ENCODE measurements at regions not wholly inside any gene's neighbourhood (a gene's known extent, or its start where the extent isn't known, plus 50 kb on each side); places are given as distances from the start of the nearest gene placed in this dataset.
"Not testable (repeated sequence)": the region's sequence is repeated elsewhere in the genome, so short reads cannot be mapped to it uniquely, and the experiment has no call there.

DNA sequence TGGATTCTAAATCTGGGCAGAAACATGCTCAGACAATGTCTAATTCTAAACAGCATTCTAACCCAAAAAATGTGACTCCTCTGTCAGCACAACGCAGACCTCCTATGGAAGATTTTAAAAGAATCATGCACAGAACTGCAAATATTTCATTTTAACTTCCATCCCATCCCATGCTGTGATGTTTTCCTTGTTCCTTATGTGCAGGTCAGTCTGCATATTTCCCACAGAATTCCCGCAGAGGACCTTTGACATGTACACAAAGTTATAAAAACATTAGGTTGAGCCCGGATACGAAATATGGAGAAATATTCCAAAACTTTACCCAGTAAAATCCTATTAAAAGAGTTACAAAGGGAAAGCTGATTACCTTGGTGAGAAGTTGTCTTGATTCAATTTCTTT lies 467.1 kb upstream of the EPHA7 start:
- TF ChIP-seq, protein P1, sequence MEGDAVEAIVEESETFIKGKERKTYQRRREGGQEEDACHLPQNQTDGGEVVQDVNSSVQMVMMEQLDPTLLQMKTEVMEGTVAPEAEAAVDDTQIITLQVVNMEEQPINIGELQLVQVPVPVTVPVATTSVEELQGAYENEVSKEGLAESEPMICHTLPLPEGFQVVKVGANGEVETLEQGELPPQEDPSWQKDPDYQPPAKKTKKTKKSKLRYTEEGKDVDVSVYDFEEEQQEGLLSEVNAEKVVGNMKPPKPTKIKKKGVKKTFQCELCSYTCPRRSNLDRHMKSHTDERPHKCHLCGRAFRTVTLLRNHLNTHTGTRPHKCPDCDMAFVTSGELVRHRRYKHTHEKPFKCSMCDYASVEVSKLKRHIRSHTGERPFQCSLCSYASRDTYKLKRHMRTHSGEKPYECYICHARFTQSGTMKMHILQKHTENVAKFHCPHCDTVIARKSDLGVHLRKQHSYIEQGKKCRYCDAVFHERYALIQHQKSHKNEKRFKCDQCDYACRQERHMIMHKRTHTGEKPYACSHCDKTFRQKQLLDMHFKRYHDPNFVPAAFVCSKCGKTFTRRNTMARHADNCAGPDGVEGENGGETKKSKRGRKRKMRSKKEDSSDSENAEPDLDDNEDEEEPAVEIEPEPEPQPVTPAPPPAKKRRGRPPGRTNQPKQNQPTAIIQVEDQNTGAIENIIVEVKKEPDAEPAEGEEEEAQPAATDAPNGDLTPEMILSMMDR (IDR thresholded peaks at IDR 0.05; ENCODE audit: low read depth, low read length): no peak
- no peak overlapping the region for H3K4me3 ChIP-seq (ENCODE audit: low read depth, low read length)
- DNase-seq (ENCODE audit: low read depth, low spot score): peak; percentile 82
- in situ Hi-C loops (cut with HindIII; ENCODE audit: low sequenced_read_pairs): no loop called here

DNA sequence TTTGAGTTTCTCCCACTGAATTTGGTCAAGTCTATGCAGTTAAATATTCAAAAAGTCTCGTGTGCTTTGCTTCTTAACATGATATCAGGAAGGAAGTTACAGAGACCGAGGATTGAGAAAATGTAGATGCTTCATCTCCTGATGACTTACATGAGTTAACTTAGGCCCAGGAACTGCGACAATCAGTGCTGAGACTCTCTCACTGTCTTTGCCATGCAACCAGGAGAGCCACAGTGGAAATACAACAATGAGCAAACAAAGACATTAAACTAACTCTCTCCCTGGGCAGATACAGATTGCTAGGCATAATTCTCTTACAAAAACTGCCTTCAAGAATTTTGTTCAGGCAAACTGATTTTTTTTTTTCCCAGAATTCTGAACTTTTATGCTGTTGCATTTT lies 440.6 kb upstream of the EPHA7 start:
- TF ChIP-seq, protein P1 (IDR thresholded peaks at IDR 0.05; ENCODE audit: low read depth, low read length): no peak
- no peak for DNase-seq (ENCODE audit: low read depth, low spot score)
- no peak overlapping the region for H3K4me3 ChIP-seq (ENCODE audit: low read depth, low read length)
- in situ Hi-C loops (cut with HindIII; ENCODE audit: low sequenced_read_pairs): no loop called here

DNA sequence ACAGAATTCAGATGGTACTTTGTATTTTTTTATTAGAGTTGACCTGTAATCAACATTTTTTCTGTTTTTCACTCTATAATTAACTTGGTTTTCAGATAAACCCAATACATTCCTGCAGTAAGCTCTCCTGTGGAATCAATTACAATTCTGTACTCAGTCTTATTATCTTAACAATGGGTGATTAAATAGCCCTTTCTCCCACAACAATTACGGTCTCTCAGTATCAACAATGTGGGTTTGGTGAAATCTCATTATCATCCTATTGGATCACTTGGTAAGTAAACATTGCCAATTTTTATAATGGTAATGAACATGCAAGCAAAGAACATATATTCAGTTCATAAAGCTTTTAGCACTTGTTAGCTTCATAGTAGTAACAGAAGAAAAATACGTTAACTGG lies 438.9 kb upstream of the EPHA7 start:
- no peak overlapping the region for H3K4me3 ChIP-seq (ENCODE audit: low read depth, low read length)
- DNase-seq (ENCODE audit: low read depth, low spot score): no peak
- TF ChIP-seq, protein P1 (IDR thresholded peaks at IDR 0.05; ENCODE audit: low read depth, low read length): no peak
- in situ Hi-C loops (cut with HindIII; ENCODE audit: low sequenced_read_pairs): no loop called here

DNA sequence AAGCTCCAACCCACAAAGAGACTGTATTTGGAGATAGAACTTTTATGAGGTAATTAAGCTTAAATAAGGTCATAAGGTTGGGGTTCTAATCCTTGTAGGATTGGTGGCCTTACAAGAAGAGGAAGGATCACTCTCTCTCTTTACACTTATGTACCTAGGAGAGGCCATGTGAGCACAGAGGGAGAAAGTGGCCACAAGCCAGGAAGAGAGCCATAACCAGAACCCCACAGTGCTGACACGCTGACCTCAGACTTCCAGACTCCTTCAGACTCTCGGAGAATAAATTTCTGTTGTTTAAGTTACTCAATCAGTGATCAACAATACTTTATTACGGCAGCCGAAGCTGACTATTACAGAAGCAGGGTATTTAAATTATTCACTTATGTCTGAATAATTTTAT lies 430.5 kb upstream of the EPHA7 start:
- peak; percentile 46 for DNase-seq (ENCODE audit: low read depth, low spot score)
- TF ChIP-seq, protein P1 (IDR thresholded peaks at IDR 0.05; ENCODE audit: low read depth, low read length): no peak
- in situ Hi-C loops (cut with HindIII; ENCODE audit: low sequenced_read_pairs): no loop called here
- H3K4me3 ChIP-seq (ENCODE audit: low read depth, low read length): no peak overlapping the region

DNA sequence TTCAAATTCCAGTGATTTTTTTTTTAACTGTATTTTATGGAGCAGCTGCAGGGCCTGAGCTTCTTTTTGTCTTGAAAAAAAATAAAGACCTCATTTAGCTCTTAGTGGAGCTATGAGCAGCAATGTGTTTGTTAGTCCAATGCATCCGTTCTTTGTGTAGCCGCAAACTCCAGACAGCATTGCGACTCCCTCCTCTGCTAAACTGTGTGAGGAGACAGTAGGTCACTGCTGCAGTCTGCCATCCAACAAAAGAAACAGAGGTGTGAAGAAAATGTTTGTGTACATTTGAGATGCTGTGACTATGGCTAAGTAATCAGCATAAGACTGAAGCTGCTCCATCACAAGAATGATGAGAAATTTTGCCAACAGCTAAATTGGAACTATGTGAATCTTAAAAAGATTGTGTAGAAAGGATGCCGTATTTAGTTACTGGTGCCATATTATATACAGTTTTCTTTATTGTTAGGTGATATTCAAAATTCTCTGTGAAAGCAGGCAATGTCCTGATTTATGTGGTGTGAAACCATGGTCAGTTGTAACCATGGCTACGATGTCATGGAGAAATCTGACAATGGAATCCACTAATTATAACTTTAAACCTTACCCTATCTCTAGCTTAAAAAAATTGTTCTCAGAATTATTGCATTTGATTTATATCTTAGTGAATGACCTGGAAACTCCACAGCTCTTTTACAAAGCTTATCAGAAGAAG lies 428.8 kb upstream of the EPHA7 start:
- H3K4me3 ChIP-seq (ENCODE audit: low read depth, low read length): no peak overlapping the region
- DNase-seq (ENCODE audit: low read depth, low spot score): no peak
- TF ChIP-seq, protein P1 (IDR thresholded peaks at IDR 0.05; ENCODE audit: low read depth, low read length): no peak
- in situ Hi-C loops (cut with HindIII; ENCODE audit: low sequenced_read_pairs): no loop called here

DNA sequence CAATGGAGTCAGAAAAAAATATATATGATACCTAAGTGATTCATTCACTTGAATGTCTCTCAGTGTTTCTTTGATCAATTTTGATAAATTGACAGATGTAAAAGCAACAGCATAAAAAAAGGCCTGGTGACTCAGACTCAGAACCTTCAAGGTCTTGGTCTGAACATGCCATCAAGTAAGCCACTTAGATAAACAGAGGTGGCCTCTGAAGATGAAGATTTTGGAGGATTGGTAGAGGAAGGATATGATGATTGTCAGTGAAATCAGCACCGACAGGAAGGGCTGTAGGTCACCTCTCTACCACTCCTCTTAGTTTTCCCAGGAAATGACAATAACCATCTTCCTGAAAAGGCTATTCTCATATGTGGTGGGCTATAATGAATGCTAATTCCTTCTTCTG lies 422.8 kb upstream of the EPHA7 start:
- TF ChIP-seq, protein P1 (IDR thresholded peaks at IDR 0.05; ENCODE audit: low read depth, low read length): no peak
- no peak overlapping the region for H3K4me3 ChIP-seq (ENCODE audit: low read depth, low read length)
- DNase-seq (ENCODE audit: low read depth, low spot score): no peak
- in situ Hi-C loops (cut with HindIII; ENCODE audit: low sequenced_read_pairs): no loop called here

DNA sequence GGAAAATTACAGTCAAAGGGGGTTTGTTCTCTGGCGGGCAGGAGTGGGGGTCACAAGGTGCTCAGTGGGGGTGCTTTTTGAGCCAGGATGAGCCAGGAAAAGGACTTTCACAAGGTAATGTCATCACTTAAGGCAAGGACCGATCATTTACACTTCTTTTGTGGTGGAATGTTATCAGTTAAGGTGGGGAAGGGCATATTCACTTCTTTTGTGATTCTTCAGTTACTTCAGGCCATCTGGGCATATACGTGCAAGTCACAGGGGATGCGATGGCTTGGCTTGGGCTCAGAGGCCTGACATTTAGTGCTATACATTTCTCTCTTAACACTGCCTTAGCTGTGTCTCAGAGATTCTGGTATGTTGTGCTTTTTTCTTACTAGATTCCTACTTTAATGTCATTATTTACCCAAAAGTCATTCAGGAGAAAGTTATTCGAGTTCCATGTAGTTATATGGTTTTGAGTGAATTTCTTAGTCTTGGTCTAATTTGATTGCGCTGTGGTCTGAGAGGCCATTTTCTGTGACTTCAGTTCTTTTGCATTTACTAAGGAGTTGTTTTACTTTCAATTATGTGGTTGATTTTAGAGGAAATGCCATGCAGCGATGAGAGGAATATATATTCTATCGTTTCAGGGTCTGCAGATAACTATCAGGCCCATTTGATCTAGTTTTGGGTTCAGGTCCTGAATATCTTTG lies 416.2 kb upstream of the EPHA7 start:
- H3K4me3 ChIP-seq (ENCODE audit: low read depth, low read length); in situ Hi-C loops (cut with HindIII; ENCODE audit: low sequenced_read_pairs); DNase-seq (ENCODE audit: low read depth, low spot score): not testable (repeated sequence)

DNA sequence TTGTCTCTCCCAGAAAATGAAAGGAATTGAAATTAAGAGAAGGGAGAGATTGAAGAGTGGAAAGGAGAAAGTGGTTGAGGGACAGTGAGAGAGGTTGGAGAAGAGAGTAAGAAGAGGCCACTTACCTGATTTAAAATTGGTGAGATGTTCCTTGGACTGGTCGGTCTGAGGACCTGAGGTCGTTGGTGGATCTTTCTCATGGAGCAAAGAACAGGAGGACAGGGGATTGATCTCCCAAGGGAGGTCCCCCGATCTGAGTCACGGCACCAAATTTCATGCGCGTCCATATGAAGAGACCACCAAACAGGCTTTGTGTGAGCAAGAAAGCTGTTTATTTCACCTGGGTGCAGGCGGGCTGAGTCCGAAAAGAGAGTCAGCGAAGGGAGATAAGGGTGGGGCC lies 415.7 kb upstream of the EPHA7 start:
- DNase-seq (ENCODE audit: low read depth, low spot score); in situ Hi-C loops (cut with HindIII; ENCODE audit: low sequenced_read_pairs); H3K4me3 ChIP-seq (ENCODE audit: low read depth, low read length): not testable (repeated sequence)

DNA sequence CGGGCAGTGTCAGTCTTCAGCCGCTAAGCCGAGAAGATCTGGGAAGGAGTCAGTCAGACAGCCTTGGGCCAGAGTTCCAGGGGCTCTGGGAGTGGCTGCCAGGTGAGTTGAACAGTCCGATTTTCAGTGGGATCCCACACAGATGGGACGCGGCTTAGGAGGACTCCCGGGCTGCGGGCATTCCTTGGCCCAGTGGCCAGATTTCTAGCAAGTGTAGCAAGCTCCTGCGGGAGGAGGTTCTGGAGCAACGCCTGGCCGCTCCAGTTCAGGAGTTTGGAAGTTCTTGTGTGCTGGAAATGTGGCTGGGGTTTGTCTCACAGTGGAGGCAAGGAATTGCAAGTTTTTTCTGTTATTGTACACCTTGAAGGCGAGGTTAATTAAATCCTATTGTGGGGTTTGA lies 414.0 kb upstream of the EPHA7 start:
- DNase-seq (ENCODE audit: low read depth, low spot score); H3K4me3 ChIP-seq (ENCODE audit: low read depth, low read length); in situ Hi-C loops (cut with HindIII; ENCODE audit: low sequenced_read_pairs): not testable (repeated sequence)

DNA sequence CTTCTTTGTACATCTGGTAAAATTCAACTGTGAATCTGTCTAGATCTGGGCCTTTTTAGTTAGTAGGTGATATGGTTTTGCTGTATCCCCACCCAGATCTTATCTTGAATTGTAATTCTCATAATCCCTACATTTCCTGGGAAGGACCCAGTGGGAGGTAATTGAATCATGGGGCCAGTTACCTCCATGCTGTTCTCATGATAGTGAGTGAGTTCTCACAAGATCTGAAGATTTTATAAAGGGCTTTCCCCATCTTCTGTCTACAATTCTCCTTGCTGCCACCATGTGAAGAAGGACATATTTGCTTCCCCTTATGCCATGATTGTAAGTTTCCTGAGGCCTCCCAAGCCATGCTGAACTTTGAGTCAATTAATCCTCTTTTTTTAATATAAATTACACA lies 410.4 kb upstream of the EPHA7 start:
- DNase-seq (ENCODE audit: low read depth, low spot score); in situ Hi-C loops (cut with HindIII; ENCODE audit: low sequenced_read_pairs); H3K4me3 ChIP-seq (ENCODE audit: low read depth, low read length): not testable (repeated sequence)

All from astrocyte of the spinal cord (primary cell).